NCI-H2029 treated with DMSO at 0.1 percent for 48 hours (cell line): ENCODE measurements at regions not wholly inside any gene's neighbourhood (a gene's known extent, or its start where the extent isn't known, plus 50 kb on each side); places are given as distances from the start of the nearest gene placed in this dataset.

Experiments used
- DNase-seq: peaks from one replicate; lab custom pipeline; 2025; lab: John Stamatoyannopoulos, UW

GRCh38 chr22:48348855-48349254 is 1478.8 kb downstream of the BRD1 start:
- no peak for DNase-seq

DNA sequence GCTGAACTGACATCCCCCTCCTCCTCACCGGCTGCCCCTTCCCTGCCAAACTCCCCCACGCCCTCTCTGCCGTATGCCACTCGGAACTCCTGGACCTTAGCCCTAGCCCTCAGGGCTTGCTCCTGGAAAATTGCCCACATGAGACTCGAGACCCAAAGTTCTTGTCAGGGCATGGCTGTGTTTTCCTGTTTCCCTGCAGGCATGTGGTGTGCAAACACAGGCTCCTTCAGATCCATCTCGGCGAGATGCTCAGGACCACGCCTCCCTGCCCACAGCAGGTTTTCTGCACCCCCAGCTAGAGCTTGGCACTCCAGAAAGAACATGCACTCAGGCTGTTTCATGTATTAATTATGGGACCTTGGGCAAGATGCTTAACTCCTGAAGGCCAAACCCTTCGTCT is 1480.4 kb downstream of the BRD1 start:
- DNase-seq = no peak

DNA sequence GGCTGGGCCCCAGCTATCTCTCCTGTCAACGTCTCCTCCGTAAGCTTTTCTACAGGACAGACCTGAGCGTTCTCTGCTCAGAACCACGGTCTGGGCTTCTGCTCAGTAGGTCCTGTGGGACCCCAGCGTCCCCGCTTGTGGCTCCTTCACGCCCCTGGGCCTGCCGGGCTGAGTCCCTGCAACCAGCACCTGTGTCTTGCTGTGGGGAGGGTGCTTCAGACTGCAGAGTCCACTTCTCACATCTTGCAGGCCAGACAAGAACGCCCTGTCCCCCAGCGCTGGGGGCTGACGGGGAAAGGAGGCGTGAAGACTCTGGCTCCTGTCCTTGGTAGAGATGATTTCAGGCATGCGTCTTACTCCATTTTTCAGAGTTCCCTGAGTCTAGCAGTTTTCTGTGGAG is 1480.8 kb downstream of the BRD1 start:
- no peak for DNase-seq

DNA sequence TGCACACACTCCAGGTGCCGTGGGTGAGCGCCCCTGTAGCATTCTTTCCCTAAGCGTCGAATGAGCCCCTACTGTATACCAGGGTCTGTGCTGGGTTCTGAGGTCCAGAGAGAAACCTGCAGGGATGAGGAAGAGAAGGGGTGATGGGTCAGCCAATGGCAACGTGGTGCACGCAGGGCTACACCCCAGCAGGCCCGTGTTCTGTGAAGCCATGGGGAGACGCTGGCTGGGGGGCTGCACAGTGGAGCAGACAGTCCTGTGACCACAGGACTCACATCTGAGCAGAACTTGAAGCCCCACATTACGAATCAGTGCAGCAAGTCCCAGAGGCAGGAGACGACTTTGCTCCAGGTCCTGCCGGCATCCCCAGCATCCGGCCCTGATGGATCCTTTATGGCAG is 1481.4 kb downstream of the BRD1 start:
- DNase-seq = no peak

GRCh38 chr22:48345631-48346030 is 1482.0 kb downstream of the BRD1 start:
- DNase-seq = no peak

- DNase-seq = no peak
Observed at GRCh38 chr22:48343461-48343860, 1484.2 kb downstream of the BRD1 start.

DNA sequence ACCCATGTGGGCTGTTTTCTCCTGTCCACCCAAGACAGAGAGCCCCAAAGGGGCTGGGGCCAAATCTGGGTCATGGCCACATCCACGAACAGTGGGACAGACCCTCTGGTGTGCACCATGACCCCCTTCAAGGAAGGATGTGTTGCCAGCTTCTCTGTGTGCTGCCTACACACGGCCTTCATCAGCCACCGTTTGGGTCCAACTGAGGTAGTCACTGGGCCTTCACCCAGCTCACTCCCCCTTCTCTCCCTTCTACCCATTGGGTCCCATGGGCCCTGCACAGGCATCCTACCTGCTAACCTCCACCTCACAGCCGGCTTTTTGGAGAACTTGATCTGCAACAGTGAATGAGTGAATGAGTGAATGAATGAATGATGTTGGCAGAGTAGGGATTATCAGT is 1484.9 kb downstream of the BRD1 start:
- no peak for DNase-seq

DNA sequence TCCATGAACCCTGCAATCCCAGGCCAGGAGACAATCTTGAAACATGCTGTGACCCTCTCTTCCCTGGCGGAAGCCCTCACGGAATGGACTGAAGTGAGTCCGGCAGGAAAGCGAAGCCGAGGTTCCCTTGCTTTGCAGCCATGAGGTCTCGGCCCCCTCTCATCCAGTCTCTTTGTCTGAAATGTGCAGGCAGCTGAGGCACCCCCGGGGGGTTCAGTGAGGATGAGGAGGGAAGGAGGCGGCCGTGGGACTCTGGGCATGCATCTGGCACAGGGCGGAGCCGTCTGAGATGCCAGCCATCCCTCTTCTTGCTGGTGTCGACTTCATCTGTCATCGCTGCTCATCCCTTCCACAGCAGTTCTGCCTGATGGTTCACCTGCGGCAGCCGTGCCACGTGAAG is 1485.7 kb downstream of the BRD1 start:
- no peak for DNase-seq

- no peak for DNase-seq
Observed at GRCh38 chr22:48340727-48341709, 1486.7 kb downstream of the BRD1 start.

DNA sequence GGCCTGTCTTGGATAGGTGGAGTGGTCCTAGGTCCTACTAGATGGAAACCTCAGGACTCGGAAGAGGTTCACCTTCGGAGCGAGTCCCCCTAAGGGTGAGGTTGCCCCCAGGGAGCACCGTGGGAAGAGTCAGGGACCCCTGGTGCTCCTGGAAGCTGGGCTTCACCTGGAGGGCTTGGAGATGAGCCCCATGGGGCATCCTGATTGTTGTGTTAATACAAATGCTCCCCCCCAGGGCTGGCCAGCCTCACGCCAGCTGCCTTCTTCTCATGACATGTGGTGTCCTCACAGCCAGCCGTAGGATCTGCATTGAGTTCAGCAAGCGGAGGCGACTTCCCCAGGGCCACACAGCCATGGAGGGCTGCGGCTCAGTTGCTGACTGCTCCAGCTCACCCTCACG is 1487.5 kb downstream of the BRD1 start:
- DNase-seq = no peak

DNA sequence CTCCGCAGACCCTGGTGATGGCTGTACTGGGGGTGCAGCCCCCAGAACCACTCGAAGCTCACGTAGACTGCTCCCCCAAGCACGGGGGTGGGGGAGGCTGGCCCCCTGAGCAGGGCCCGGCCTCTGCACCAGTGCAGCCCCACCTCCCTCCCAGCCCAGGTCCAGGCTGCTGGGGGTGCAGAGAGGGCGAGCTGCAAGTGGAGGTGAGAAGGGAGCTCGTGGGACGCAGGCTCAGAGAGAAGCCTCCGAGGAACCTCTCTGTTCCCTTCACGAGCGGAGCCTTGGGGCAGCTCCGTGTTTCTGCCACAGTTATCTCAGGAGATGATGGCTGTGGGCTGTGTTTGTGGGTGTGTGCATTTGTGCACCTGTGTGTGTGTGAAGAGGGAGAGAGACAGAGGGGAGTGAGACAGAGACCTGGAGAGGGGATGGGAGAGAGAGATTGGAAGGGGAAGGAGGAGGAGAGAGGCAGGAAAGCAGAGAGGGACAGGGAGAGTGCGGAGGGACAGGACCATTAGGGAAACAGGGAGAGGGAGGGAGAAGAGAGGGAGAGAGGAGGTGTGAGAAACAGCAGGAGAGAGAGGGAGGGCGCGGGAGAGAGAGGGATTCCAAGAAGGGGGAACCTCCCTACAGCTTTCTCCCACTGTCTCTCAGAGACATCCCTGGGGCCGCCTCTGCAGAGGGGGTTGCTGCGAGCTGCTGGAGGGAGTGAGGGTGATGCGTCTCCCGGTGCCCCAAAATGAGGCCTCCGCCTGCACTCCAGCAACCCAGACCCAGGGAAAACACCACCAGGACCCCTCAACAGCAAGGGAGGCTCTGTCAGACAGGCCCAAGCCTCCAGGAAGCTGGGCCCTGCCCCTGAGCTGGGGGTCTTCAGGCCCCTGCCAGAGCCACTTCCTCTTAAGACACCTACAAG is 1488.6 kb downstream of the BRD1 start:
- no peak for DNase-seq

- DNase-seq = no peak
Observed at GRCh38 chr22:48337957-48338792, 1489.5 kb downstream of the BRD1 start.

DNA sequence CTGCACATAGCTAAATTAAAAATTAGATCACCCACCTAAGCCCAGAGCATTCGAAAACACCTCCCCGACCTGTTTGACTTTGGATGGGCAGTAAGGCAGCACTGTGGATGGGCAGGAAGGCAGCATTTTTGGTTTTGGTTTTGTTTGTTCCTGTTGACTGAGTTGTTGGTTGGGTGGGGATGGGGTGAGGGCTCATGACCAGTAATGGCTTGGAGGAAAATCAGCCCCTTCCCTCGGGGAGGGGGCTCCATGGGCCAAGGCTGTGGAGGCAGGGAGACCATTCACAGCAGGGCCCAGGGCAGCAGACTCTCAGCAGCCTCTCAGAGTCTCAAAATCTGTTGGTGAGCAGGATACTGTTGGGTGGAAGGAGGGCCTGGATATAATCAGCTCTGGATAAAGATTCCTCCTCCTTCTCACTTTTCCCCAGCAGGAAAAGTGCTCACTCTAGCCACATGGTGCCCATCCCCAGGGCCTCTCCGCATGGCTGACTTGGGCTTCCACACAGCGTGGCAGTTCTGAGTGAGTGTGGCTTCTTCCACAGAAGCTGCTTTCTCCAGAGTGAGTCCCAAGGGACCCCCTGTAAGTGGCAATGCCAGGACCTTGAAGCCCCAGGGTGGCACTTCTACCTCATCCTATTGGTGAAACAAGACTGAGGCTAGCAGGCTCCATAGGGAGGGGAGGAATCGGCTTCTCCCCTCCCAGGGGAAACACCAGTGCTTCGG is 1491.2 kb downstream of the BRD1 start:
- DNase-seq = no peak

DNA sequence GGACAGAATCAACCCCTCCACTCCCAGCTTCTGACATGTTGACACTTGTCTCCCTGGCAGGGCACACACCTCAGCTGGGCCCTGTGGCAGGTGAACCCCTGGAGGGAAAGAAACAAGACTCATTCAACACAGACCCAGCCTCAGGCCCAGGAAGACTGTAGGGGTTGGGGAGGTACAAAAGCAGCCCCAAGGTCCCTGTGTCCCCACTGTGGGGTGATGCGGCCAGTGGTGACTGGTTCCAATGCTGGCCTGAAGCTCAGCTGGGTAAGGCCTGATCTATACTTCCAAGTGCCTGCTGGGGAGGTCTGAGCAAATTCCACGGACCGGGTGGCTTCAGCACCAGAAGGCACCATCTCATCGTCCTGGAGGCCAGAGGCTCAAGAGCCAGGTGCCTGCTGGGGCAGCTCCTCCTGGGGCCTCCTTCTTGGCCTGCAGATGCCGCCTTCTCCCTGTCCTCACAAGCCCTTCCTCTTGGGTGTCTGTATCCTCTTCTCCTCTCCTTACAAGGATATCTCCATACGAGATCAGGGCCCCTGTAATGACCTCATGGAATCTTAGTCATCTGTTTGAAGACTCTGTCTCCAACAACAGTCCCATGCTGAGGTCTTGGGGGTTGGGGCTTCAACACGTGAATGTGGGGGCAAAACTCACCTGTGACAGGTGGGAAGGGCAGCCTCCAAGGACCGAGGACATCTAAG is 1492.1 kb downstream of the BRD1 start:
- no peak for DNase-seq

DNA sequence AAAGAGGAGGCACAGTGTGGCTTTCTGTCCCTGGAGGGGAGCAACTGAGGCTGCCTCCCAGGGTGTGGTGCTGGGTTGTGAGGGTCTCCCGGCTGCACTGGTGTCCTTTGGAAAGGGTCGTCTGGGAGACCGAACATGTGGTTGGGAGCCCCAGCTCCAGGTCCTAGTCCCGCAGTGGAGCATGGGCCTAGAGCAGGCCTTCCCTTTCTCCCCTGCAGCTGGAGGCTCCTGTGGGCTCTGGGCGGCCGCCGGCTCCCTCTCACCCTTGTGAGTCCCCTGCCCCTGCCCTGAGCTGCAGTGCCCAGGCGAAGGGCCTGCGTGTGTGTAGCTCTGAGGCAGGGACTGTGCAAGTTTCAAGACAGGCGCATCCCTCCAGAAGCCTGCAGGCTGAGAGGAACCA is 1492.7 kb downstream of the BRD1 start:
- no peak for DNase-seq

DNA sequence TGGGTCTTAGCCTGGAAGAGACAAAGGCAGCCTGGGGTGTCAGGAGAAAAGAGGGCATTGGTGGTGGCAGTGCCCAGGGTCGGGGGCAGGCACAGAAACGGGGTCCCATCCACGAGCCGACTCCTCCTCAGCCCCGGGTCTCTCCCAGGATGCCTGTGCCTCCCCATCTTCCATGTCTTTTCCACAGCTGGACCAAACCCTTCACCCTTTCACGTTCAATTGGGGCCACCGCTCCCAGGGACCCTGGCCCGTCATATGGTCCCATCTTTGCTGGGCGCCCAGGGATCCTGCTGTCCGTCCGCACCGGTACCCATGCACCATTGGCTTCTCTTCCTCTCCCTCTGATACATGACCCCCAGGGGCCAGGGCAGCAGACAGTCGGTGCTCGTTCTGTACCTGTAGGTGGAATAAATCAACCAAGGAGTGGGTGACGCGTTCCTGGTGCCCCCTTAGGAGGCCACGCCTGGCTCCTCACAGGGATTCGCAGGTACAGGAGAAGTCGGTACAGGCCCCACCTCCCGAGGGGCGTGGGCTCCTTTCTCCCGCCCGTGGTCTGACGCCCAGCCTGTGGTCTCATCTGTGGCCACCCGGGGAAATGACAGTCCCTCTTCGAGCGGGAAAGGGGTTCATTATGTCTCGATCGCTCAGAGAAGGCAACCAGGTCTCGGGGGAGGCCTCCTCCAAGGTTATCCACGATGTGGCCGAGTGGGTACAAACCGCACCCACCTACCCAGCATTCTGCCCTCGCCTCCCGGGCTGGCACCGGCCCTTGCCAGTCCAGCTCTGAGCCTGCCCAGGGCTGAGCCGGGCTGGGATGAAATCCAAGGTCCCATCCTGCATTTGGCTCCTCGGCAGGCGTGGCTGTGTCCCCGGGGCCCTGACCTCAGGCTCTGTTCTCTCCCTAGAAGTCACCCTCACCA is 1493.6 kb downstream of the BRD1 start:
- DNase-seq = no peak

DNA sequence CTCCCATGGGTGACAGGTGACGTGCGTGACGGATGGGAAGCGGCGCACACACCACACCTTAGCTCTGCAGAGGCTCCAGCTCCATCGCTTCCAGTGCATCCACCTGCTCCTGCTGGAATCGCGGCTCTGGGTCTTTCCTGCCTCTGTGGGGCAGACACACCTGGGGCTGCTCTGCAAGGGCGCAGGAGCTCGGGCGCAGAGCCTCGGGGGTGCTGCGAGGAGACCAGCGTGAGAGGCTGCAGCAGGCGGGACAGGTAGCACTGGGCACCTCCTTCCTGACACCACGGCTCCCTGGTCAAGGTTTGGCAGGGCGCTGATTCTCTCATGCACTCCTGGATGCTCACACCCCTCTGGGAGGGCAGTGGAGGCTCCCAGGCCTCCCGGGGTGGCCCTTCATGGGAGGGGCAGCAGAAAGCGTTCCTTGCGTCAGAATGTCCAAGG is 1494.3 kb downstream of the BRD1 start:
- no peak for DNase-seq

DNA sequence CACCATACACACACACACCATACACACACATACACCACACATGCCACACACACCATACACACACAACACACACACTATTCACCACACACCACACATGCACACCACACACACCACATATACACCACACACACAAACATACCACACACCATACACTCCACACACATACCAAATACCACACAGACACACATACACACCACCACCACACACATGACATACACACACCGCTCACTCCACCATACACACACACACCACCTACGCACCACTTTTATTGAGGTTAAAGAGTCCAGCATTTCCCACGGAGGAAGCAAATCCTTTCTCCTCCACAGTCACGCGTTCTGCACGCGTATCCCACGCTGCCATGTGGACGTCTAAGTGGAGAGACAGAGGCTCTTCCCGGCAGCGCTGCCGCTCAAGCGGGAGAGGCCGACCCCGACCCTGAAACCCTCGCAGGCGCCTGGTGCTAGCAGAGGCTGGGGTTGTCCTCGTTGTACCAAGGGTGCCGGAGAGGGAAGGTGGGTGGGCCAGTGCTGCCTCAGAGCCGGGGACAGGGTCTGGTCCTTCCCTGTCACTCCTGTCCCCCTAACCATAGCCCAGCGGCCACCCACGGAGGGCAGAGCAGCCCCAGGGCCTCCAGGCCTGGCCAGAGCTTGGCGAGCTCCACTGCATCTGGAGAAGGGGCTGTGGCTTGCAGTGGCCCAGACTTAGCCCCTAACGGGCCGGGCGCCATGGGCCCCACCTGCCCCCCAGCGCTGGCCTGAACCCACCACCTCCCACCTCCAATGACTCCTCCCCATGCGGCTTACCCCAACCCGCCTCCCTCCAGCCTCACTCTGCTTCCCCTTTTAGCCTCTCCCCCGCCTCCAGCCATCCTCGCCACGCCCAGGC is 1495.0 kb downstream of the BRD1 start:
- no peak for DNase-seq
